Loucy (cell line): ENCODE measurements at regions not wholly inside any gene's neighbourhood (a gene's known extent, or its start where the extent isn't known, plus 50 kb on each side); places are given as distances from the start of the nearest gene placed in this dataset.

Experiments used
- H2AFZ ChIP-seq: fragments of 200-600 bp; sonication (generic); 2 replicates; pipeline ENCODE4 v1.6.0; 2016; ENCODE audit warnings: antibody characterized with exemption, mild to moderate bottlenecking, low read length, moderate library complexity
- H3F3A ChIP-seq: fragments of 200-600 bp; 2 replicates; pipeline ENCODE4 v1.6.0; 2016; ENCODE audit warnings: antibody characterized with exemption, low read depth, mild to moderate bottlenecking
- H3K27me3 ChIP-seq: fragments of 200-600 bp; sonication (generic); 2 replicates; pipeline ENCODE4 v1.6.1; 2014; ENCODE audit warnings: low read length, mild to moderate bottlenecking; ENCODE audit not compliant: insufficient read depth, poor library complexity, severe bottlenecking
- H3K36me3 ChIP-seq: fragments of 200-600 bp; sonication (generic); 2 replicates; pipeline ENCODE4 v1.6.1; 2016; ENCODE audit warnings: low read length; ENCODE audit not compliant: insufficient read depth
- H3K4me1 ChIP-seq: fragments of 200-600 bp; sonication (generic); 2 replicates; pipeline ENCODE4 v1.5.1; 2014; ENCODE audit warnings: low read length, mild to moderate bottlenecking; ENCODE audit not compliant: insufficient read depth, poor library complexity, severe bottlenecking
- H3K4me2 ChIP-seq: fragments of 200-600 bp; sonication (generic); 2 replicates; pipeline ENCODE4 v1.6.0; 2014; ENCODE audit warnings: antibody characterized with exemption, low read length, low read depth, mild to moderate bottlenecking; ENCODE audit not compliant: poor library complexity, severe bottlenecking
- H3K4me3 ChIP-seq: fragments of 200-600 bp; sonication (generic); 2 replicates; pipeline ENCODE4 v1.5.1; 2014; ENCODE audit warnings: low read length, mild to moderate bottlenecking, mixed read lengths; ENCODE audit not compliant: poor library complexity, severe bottlenecking
- H3K79me2 ChIP-seq: fragments of 200-600 bp; sonication (generic); 2 replicates; pipeline ENCODE4 v1.6.1; 2014; ENCODE audit warnings: low read length; ENCODE audit not compliant: insufficient read depth
- H3K9ac ChIP-seq: fragments of 200-600 bp; sonication (generic); 2 replicates; pipeline ENCODE4 v1.6.0; 2014; ENCODE audit warnings: mild to moderate bottlenecking, low read depth, low read length, moderate library complexity; ENCODE audit not compliant: poor library complexity, severe bottlenecking
- H3K9me2 ChIP-seq: fragments of 200-600 bp; sonication (generic); replicated peaks from 2 replicates; pipeline ENCODE4 v1.6.1; 2016; ENCODE audit warnings: low read depth, low read length, mixed read lengths
- H3K9me3 ChIP-seq: fragments of 200-600 bp; sonication (generic); 2 replicates; pipeline ENCODE4 v1.6.1; 2014; ENCODE audit warnings: mild to moderate bottlenecking, antibody characterized with exemption, low read length, low read depth; ENCODE audit not compliant: insufficient read depth
- H4K20me1 ChIP-seq: fragments of 200-600 bp; sonication (generic); 2 replicates; pipeline ENCODE4 v1.6.0; 2014; ENCODE audit warnings: antibody characterized with exemption, low read length, mild to moderate bottlenecking; ENCODE audit not compliant: insufficient read depth, poor library complexity, severe bottlenecking
- CTCF ChIP-seq: fragments of 200-600 bp; sonication (generic); conservative IDR thresholded peaks from 2 replicates; pipeline ENCODE4 v1.5.1; 2014; ENCODE audit warnings: mild to moderate bottlenecking, antibody characterized with exemption, low read length
- EZH2phosphoT487 ChIP-seq: fragments of 200-600 bp; IDR thresholded peaks from 2 replicates; pipeline ENCODE4 v1.6.1; 2018; ENCODE audit warnings: antibody characterized with exemption, mild to moderate bottlenecking, moderate library complexity, borderline replicate concordance

- no peak for TF ChIP-seq EZH2phosphoT487
- peak; percentile 78 for TF ChIP-seq CTCF
- H3K27me3 ChIP-seq: no peaks in the 10 kb centered on the region
- H3K4me2 ChIP-seq: no peak overlapping the region
- no peaks in the 10 kb centered on the region for H3K36me3 ChIP-seq
- no peaks in the 10 kb centered on the region for H3K4me1 ChIP-seq
- no peaks in the 10 kb centered on the region for H3K9me3 ChIP-seq
- no peak overlapping the region for H3K9ac ChIP-seq
- H3K9me2 ChIP-seq: no peaks in the 10 kb centered on the region
- no peaks in the 10 kb centered on the region for H3K79me2 ChIP-seq
- H3F3A ChIP-seq: no peaks in the 10 kb centered on the region
- H2AFZ ChIP-seq: no peak overlapping the region
- no peak overlapping the region for H3K4me3 ChIP-seq
- no peaks in the 10 kb centered on the region for H4K20me1 ChIP-seq
Measured at GRCh38 chr3:81419228-81419627, 342.2 kb downstream of the GBE1 start.

- Histone ChIP-seq H3K4me3 (no peak overlapping the region), H3K9ac (no peak overlapping the region), H3K4me1 (no peaks in the 10 kb centered on the region), H3K9me3 (no peaks in the 10 kb centered on the region), H3K36me3 (no peaks in the 10 kb centered on the region), H3K9me2 (no peaks in the 10 kb centered on the region), H3K4me2 (no peak overlapping the region), H4K20me1 (no peaks in the 10 kb centered on the region), H3F3A (no peaks in the 10 kb centered on the region), H2AFZ (no peak overlapping the region), H3K79me2 (no peaks in the 10 kb centered on the region), H3K27me3 (no peaks in the 10 kb centered on the region)
- TF ChIP-seq EZH2phosphoT487 (no peak), CTCF (no peak)
Measured at GRCh38 chr3:81416812-81417211, 344.6 kb downstream of the GBE1 start.

GRCh38 chr3:81406318-81406717 is 355.1 kb downstream of the GBE1 start:
- Histone ChIP-seq H3K79me2 (no peaks in the 10 kb centered on the region), H3K9me3 (no peaks in the 10 kb centered on the region), H3F3A (no peaks in the 10 kb centered on the region), H4K20me1 (no peaks in the 10 kb centered on the region), H3K9me2 (no peaks in the 10 kb centered on the region), H3K27me3 (no peaks in the 10 kb centered on the region), H3K4me3 (no peak overlapping the region), H3K4me1 (peaks cover 14% of the 10 kb centered on the region), H3K4me2 (peak overlapping the region; percentile 22), H3K36me3 (no peaks in the 10 kb centered on the region), H3K9ac (no peak overlapping the region), H2AFZ (no peak overlapping the region)
- TF ChIP-seq CTCF (no peak), EZH2phosphoT487 (no peak)
